ENCODE measurements at regions not wholly inside any gene's neighbourhood (a gene's known extent, or its start where the extent isn't known, plus 50 kb on each side); places are given as distances from the start of the nearest gene placed in this dataset.

DNA sequence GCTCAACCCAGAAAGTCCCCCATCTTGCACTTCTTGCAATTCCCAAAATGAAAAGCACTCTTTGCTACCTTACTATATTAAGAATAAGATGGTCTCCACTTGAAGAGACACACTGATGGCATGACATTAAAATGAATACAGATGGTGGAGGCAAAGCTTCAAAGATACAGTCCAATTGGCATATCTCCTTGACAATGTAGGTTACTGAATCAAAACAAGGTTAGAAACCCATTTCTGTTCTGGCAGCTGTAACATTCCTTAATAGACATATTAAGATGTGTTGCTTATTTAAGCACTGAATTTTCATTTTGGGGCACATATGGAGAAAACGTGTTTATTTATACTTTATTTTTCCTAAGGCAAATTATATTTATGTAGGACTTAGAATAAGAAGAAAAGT, 1262.8 kb upstream of the CDH8 start:
- no peaks in the 10 kb centered on the region for H3K9me3 Mint-ChIP-seq
- no peaks in the 10 kb centered on the region for H3K36me3 Mint-ChIP-seq
- H3K4me1 Mint-ChIP-seq = no peaks in the 10 kb centered on the region
- H3K27ac Mint-ChIP-seq = no peak overlapping the region
- no peak overlapping the region for H3K4me3 Mint-ChIP-seq
- DNase-seq (ENCODE audit: low spot score in 2 of 2, unreplicated experiment in 2 of 2) = no peak
- TF ChIP-seq, protein P1, sequence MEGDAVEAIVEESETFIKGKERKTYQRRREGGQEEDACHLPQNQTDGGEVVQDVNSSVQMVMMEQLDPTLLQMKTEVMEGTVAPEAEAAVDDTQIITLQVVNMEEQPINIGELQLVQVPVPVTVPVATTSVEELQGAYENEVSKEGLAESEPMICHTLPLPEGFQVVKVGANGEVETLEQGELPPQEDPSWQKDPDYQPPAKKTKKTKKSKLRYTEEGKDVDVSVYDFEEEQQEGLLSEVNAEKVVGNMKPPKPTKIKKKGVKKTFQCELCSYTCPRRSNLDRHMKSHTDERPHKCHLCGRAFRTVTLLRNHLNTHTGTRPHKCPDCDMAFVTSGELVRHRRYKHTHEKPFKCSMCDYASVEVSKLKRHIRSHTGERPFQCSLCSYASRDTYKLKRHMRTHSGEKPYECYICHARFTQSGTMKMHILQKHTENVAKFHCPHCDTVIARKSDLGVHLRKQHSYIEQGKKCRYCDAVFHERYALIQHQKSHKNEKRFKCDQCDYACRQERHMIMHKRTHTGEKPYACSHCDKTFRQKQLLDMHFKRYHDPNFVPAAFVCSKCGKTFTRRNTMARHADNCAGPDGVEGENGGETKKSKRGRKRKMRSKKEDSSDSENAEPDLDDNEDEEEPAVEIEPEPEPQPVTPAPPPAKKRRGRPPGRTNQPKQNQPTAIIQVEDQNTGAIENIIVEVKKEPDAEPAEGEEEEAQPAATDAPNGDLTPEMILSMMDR (IDR thresholded peaks at IDR 0.05; ENCODE audit: unreplicated experiment) = no peak
- peaks cover 2% of the 10 kb centered on the region for H3K27me3 Mint-ChIP-seq (ENCODE audit: low read depth)

GRCh38 chr16:63292036-63292435, 1255.8 kb upstream of the CDH8 start:
- H3K4me3 Mint-ChIP-seq = no peak overlapping the region
- H3K9me3 Mint-ChIP-seq = no peaks in the 10 kb centered on the region
- H3K27ac Mint-ChIP-seq = no peak overlapping the region
- no peak for DNase-seq (ENCODE audit: low spot score in 2 of 2, unreplicated experiment in 2 of 2)
- no peaks in the 10 kb centered on the region for H3K36me3 Mint-ChIP-seq
- TF ChIP-seq, protein P1 (IDR thresholded peaks at IDR 0.05; ENCODE audit: unreplicated experiment) = no peak
- H3K4me1 Mint-ChIP-seq = no peaks in the 10 kb centered on the region
- peaks cover 2% of the 10 kb centered on the region for H3K27me3 Mint-ChIP-seq (ENCODE audit: low read depth)

GRCh38 chr16:63289834-63290460, 1253.7 kb upstream of the CDH8 start:
- Mint-ChIP-seq H3K4me1 (no peaks in the 10 kb centered on the region), H3K4me3 (no peak overlapping the region), H3K9me3 (no peaks in the 10 kb centered on the region), H3K27ac (no peak overlapping the region), H3K36me3 (no peaks in the 10 kb centered on the region), H3K27me3 (ENCODE audit: low read depth) (peaks cover 2% of the 10 kb centered on the region)
- TF ChIP-seq, protein P1 (IDR thresholded peaks at IDR 0.05; ENCODE audit: unreplicated experiment) = peak; percentile 72
- peak; percentile 20 to 68 for DNase-seq (ENCODE audit: low spot score in 2 of 2, unreplicated experiment in 2 of 2)

DNA sequence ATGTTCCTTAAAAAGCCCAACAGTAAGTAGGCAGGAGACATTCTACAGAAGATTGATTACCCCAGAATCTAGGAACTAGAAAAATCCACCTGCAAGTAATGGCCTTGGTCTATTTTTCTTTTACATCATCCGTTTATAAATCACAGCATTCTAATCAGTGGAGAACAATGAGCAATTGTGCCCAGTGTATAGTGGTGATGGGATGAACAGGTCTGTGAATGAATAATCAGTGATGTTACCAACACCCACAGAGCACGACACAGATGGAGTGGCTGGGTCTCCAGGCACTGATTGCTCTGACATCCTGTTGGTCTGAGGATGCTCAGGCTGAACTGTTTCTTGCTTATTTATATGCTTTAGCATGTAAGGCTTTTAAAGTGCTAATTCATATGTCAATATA, 1251.2 kb upstream of the CDH8 start:
- peaks cover 2% of the 10 kb centered on the region for H3K27me3 Mint-ChIP-seq (ENCODE audit: low read depth)
- no peaks in the 10 kb centered on the region for H3K9me3 Mint-ChIP-seq
- no peaks in the 10 kb centered on the region for H3K4me1 Mint-ChIP-seq
- TF ChIP-seq, protein P1 (IDR thresholded peaks at IDR 0.05; ENCODE audit: unreplicated experiment) = no peak
- no peak overlapping the region for H3K4me3 Mint-ChIP-seq
- no peak for DNase-seq (ENCODE audit: low spot score in 2 of 2, unreplicated experiment in 2 of 2)
- no peaks in the 10 kb centered on the region for H3K36me3 Mint-ChIP-seq
- H3K27ac Mint-ChIP-seq = no peak overlapping the region

DNA sequence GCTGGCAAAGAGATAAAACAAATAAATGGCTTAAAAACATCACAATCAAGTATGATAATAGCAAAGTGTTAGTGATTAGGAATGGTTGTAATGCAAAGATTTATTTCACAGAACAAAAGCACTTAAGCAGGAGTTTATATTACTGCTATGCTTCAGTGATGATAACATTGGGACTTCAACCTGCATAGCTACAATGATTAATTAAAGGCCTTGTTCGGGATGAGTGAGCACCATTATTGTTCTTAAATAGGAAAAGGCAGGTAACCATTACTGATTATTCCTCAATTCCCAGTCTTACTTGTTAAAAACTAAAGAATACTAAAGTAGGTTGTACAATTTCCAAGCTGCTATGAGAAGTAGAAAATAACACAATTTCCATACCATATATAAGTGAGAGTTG, 1247.5 kb upstream of the CDH8 start:
- Mint-ChIP-seq H3K27ac (no peak overlapping the region), H3K4me3 (no peak overlapping the region), H3K36me3 (no peaks in the 10 kb centered on the region), H3K27me3 (ENCODE audit: low read depth) (no peaks in the 10 kb centered on the region), H3K9me3 (no peaks in the 10 kb centered on the region), H3K4me1 (no peaks in the 10 kb centered on the region)
- TF ChIP-seq, protein P1 (IDR thresholded peaks at IDR 0.05; ENCODE audit: unreplicated experiment) = no peak
- DNase-seq (ENCODE audit: low spot score in 2 of 2, unreplicated experiment in 2 of 2) = no peak

GRCh38 chr16:63244631-63245030, 1208.4 kb upstream of the CDH8 start:
- no peak overlapping the region for H3K4me3 Mint-ChIP-seq
- TF ChIP-seq, protein P1 (IDR thresholded peaks at IDR 0.05; ENCODE audit: unreplicated experiment) = no peak
- no peak overlapping the region for H3K27ac Mint-ChIP-seq
- no peaks in the 10 kb centered on the region for H3K27me3 Mint-ChIP-seq (ENCODE audit: low read depth)
- no peak for DNase-seq (ENCODE audit: low spot score in 2 of 2, unreplicated experiment in 2 of 2)
- H3K36me3 Mint-ChIP-seq = no peaks in the 10 kb centered on the region
- H3K9me3 Mint-ChIP-seq = peaks cover 13% of the 10 kb centered on the region
- no peaks in the 10 kb centered on the region for H3K4me1 Mint-ChIP-seq

All from mesothelial cell of epicardium (in vitro differentiated cells).